NCI-H526 (cell line): ENCODE measurements at regions not wholly inside any gene's neighbourhood (a gene's known extent, or its start where the extent isn't known, plus 50 kb on each side); places are given as distances from the start of the nearest gene placed in this dataset.

ENCODE experiments used
- DNase-seq, 2 experiments: peaks; one replicate each; lab custom pipeline; 2025; lab: John Stamatoyannopoulos, UW

- peak in 1 of 2 experiments; percentile 17 for DNase-seq
Measured at GRCh38 chrY:4483693-4484092, 516.4 kb upstream of the PCDH11Y start.
